ENCODE measurements at regions not wholly inside any gene's neighbourhood (a gene's known extent, or its start where the extent isn't known, plus 50 kb on each side); places are given as distances from the start of the nearest gene placed in this dataset.

DNA sequence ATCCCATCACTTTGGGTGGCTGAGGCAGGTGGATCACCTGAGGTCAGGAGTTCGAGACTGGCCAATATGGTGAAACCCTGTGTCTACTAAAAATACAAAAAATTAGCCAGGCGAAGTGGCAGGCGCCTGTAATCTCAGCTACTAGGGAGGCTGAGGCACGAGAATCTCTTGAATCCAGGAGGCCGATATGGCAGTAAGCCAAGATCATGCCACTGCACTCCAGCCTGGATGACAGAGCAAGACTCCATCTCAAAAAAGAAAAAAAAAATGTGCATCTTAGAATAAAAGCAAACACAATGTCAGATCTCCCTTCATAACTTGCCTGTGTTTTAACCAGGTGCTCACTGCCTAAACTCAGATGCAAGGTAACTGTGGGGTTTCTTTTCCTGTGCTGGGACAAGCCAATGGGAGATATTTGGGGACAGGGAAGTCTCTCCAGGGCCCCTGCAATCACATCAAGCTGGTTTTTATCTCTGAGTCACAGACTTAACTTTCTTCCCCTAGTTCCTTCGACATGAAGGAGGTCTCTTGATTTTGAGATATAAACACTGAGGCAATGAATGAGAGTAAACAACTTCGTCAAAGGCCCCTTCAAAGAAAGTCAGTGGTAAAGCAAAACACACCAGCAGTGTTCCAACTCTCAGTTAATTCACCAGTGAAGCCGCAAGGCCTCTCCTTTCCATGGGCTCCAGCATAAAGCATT, 99.1 kb downstream of the SNX18 start:
- intact Hi-C loops (cut with micrococcal nuclease; ENCODE audit: unreplicated experiment), result no loop called here
- BruUV-seq (replicated peaks), result no TSS peak
- no peak for TF ChIP-seq CTCF (IDR thresholded peaks at IDR 0.05; ENCODE audit: insufficient read depth in 1 of 2, low read depth in 1 of 2, low read length in 1 of 2, severe bottlenecking in 1 of 2, unreplicated experiment in 1 of 2)
- Histone ChIP-seq H3K4me3 (ENCODE audit: low read depth, low read length) (no peak overlapping the region), H3K27me3 (replicated peaks; ENCODE audit: control insufficient read depth, insufficient read depth, low read length) (no peaks in the 10 kb centered on the region), H3K36me3 (ENCODE audit: control insufficient read depth, insufficient read depth, low read length) (no peaks in the 10 kb centered on the region), H3K4me1 (no peaks in the 10 kb centered on the region), H3K9me3 (no peaks in the 10 kb centered on the region)
- POLR2A ChIA-PET, result no interaction called here
- DNase-seq, result no peak
- Mint-ChIP-seq H3K27me3 (ENCODE audit: insufficient read depth, unreplicated experiment) (no peaks in the 10 kb centered on the region), H3K36me3 (ENCODE audit: insufficient read depth, unreplicated experiment) (no peaks in the 10 kb centered on the region), H3K4me3 (ENCODE audit: unreplicated experiment) (no peak overlapping the region), H3K9me3 (ENCODE audit: unreplicated experiment) (no peaks in the 10 kb centered on the region), H3K27ac (ENCODE audit: unreplicated experiment) (no peak overlapping the region), H3K4me1 (ENCODE audit: low read depth, unreplicated experiment) (no peaks in the 10 kb centered on the region)
- CTCF ChIA-PET, result interaction anchor here (0.8 kb wide), 1 partner anchor 10 kb away, joined by 3 read pairs; no protein-coding TSS in a partner anchor

DNA sequence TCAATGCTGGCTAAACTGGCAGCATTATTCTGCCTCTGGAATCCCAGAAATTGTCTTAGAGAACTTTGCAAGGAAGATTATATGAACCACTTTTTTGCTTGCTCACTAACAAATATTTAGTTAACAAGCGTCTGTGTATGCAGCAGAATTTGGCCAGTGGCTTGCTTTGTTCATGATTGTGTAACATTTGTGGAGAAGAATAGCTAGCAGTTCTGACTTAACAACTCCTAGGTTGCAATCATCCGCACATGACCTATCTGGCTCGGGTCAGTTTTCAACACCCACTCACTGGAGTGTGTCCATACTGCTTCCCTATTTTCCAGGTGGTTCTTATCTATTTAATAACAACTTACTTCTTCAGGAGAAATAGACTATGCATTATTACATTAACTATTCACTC, 98.5 kb downstream of the SNX18 start:
- DNase-seq, result peak in 1 of 2 experiments; percentile 30
- intact Hi-C loops (cut with micrococcal nuclease; ENCODE audit: unreplicated experiment), result no loop called here
- H3K27me3 ChIP-seq (replicated peaks; ENCODE audit: control insufficient read depth, insufficient read depth, low read length), result no peaks in the 10 kb centered on the region
- no TSS peak for BruUV-seq (replicated peaks)
- Mint-ChIP-seq H3K4me1 (ENCODE audit: low read depth, unreplicated experiment) (no peaks in the 10 kb centered on the region), H3K4me3 (ENCODE audit: unreplicated experiment) (no peak overlapping the region), H3K9me3 (ENCODE audit: unreplicated experiment) (no peaks in the 10 kb centered on the region), H3K27me3 (ENCODE audit: insufficient read depth, unreplicated experiment) (no peaks in the 10 kb centered on the region), H3K27ac (ENCODE audit: unreplicated experiment) (no peak overlapping the region), H3K36me3 (ENCODE audit: insufficient read depth, unreplicated experiment) (no peaks in the 10 kb centered on the region)
- no peaks in the 10 kb centered on the region for H3K36me3 ChIP-seq (ENCODE audit: control insufficient read depth, insufficient read depth, low read length)
- POLR2A ChIA-PET, result no interaction called here
- no peaks in the 10 kb centered on the region for H3K4me1 ChIP-seq
- no peaks in the 10 kb centered on the region for H3K9me3 ChIP-seq
- CTCF ChIA-PET, result interaction anchor here (0.8 kb wide), 1 partner anchor 11 kb away, joined by 3 read pairs; no protein-coding TSS in a partner anchor
- H3K4me3 ChIP-seq (ENCODE audit: low read depth, low read length), result no peak overlapping the region
- no peak for TF ChIP-seq CTCF (IDR thresholded peaks at IDR 0.05; ENCODE audit: insufficient read depth in 1 of 2, low read depth in 1 of 2, low read length in 1 of 2, severe bottlenecking in 1 of 2, unreplicated experiment in 1 of 2)

DNA sequence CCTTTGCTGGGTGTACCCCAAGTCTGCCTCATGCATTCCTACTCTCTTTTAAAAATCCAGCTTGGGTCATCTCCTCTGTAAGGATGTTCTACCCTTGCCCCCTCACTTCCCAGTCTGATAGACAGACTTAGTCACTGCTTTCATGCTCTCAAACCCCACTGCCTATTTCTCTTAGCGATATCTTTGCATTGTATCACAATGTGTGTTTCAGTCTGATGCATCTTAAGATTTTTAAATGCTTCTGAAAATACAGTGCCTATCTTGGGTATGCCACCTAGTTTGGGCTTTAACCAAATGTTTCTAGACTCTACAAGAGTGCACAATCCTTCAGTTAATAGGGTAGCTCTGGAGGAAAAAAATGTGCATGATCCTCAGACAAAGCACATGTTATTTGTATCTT, 97.8 kb downstream of the SNX18 start:
- CTCF ChIA-PET, result no interaction called here

More for the DNA sequence above, 97.8 kb downstream of the SNX18 start:
- intact Hi-C loops (cut with micrococcal nuclease; ENCODE audit: unreplicated experiment), result no loop called here
- H3K27me3 ChIP-seq (replicated peaks; ENCODE audit: control insufficient read depth, insufficient read depth, low read length), result no peaks in the 10 kb centered on the region
- Mint-ChIP-seq H3K27ac (ENCODE audit: unreplicated experiment) (no peak overlapping the region), H3K9me3 (ENCODE audit: unreplicated experiment) (no peaks in the 10 kb centered on the region), H3K4me3 (ENCODE audit: unreplicated experiment) (no peak overlapping the region), H3K27me3 (ENCODE audit: insufficient read depth, unreplicated experiment) (no peaks in the 10 kb centered on the region), H3K36me3 (ENCODE audit: insufficient read depth, unreplicated experiment) (no peaks in the 10 kb centered on the region), H3K4me1 (ENCODE audit: low read depth, unreplicated experiment) (no peaks in the 10 kb centered on the region)
- POLR2A ChIA-PET, result no interaction called here
- H3K9me3 ChIP-seq, result no peaks in the 10 kb centered on the region
- H3K4me3 ChIP-seq (ENCODE audit: low read depth, low read length), result no peak overlapping the region
- no peaks in the 10 kb centered on the region for H3K36me3 ChIP-seq (ENCODE audit: control insufficient read depth, insufficient read depth, low read length)
- BruUV-seq (replicated peaks), result no TSS peak
- TF ChIP-seq CTCF (IDR thresholded peaks at IDR 0.05; ENCODE audit: insufficient read depth in 1 of 2, low read depth in 1 of 2, low read length in 1 of 2, severe bottlenecking in 1 of 2, unreplicated experiment in 1 of 2), result no peak
- no peak for DNase-seq
- H3K4me1 ChIP-seq, result no peaks in the 10 kb centered on the region
